Activated naive CD8-positive, alpha-beta T cell (primary cell): ENCODE measurements at regions not wholly inside any gene's neighbourhood (a gene's known extent, or its start where the extent isn't known, plus 50 kb on each side); places are given as distances from the start of the nearest gene placed in this dataset.

Experiments
- H3K27ac Mint-ChIP-seq: one replicate; pipeline ENCODE4 v1.8.0; 2021; ENCODE audit warnings: mixed read lengths
- H3K27me3 Mint-ChIP-seq: one replicate; pipeline ENCODE4 v1.8.0; 2021; ENCODE audit warnings: mixed read lengths
- H3K36me3 Mint-ChIP-seq: one replicate; pipeline ENCODE4 v1.8.0; 2021; ENCODE audit warnings: mixed read lengths
- H3K4me1 Mint-ChIP-seq: one replicate; pipeline ENCODE4 v1.8.0; 2021; ENCODE audit warnings: low read depth, mixed read lengths
- H3K4me3 Mint-ChIP-seq: one replicate; pipeline ENCODE4 v1.8.0; 2021; ENCODE audit warnings: mild to moderate bottlenecking, mixed read lengths
- H3K9me3 Mint-ChIP-seq: one replicate; pipeline ENCODE4 v1.8.0; 2021; ENCODE audit warnings: low read depth, mixed read lengths

DNA sequence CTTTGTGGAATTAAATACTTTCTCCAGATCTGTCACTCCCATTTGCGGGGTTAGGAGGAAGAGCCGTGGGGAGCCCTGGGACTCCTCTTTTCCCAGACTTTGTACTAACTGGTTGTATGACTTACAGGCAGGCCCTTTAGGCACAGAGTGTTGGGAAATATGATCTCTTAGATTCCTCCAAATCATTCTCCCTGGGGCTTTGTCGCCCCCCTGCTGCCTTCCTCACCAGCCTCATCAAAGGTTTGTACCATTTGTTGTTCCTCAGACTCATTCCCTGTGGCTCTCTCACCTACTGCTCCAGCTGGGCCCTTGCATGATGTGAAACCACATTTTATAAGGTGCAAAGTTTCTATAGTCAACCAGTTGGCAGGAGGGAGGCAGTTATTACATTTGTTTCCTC, 56.4 kb downstream of the CRYGS start:
- Mint-ChIP-seq H3K4me1 (no peaks in the 10 kb centered on the region), H3K27ac (no peak overlapping the region)

DNA sequence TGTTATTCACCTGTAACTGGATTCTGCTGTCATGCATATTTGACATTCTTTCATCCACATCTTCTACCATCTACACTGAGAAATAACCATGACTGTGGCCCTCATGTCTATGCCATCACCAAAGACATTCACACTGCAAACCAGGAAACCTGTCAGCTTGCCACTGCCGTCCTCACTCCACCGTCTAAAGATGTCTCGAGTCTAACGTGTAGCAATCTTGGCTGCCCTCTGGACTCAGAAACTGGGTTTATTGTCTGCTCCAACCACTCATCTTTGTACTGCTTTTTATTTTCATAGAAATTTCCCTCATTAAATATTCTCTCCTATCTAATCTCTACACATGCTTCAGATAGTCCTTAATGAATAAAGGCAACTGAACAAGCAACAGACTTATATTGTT, 57.1 kb downstream of the CRYGS start:
- Mint-ChIP-seq H3K36me3 (no peaks in the 10 kb centered on the region), H3K4me3 (no peak overlapping the region), H3K9me3 (no peaks in the 10 kb centered on the region), H3K27ac (no peak overlapping the region), H3K4me1 (no peaks in the 10 kb centered on the region), H3K27me3 (no peaks in the 10 kb centered on the region)

More for the DNA sequence above, 56.4 kb downstream of the CRYGS start:
- Mint-ChIP-seq H3K9me3 (no peaks in the 10 kb centered on the region), H3K36me3 (no peaks in the 10 kb centered on the region), H3K4me3 (no peak overlapping the region), H3K27me3 (no peaks in the 10 kb centered on the region)

DNA sequence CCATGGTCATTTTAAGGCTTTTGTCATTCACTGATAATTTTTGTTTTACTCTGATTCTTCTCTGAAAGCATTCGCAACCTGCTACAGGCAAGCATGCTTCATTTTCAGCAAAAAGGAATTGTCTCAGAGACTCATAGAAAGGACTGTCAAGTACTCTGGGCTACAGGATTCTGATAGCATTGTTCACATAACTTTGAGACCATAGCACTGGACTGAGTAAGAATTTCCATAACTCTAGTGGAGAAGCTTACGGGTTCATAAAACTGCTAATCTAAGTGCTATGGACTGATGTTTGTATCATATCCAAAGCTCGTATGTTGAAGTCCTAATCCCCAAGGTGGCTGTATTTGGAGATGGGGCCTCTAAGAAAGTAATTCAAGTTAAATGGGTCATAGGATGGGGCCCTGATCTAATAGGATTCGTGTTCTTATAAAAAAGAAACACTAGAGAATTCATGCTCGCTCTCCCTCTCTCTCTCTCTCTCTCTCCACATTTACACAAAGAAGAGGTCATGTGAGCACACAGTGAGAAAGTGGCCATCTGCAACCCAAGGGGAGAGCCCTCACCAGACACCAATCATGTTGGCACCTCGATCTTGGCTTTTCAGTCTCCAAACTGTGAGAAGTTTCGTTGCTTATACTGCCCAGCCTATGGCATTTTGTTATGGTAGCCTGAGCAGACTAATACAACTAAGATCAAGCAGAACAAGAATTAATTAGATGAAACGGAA, 60.4 kb downstream of the CRYGS start:
- Mint-ChIP-seq H3K4me3 (no peak overlapping the region), H3K27ac (no peak overlapping the region), H3K27me3 (no peaks in the 10 kb centered on the region), H3K9me3 (no peaks in the 10 kb centered on the region), H3K36me3 (no peaks in the 10 kb centered on the region), H3K4me1 (peaks cover 3% of the 10 kb centered on the region)

GRCh38 chr3:186481526-186481925, 62.7 kb downstream of the CRYGS start:
- Mint-ChIP-seq H3K27ac (no peak overlapping the region), H3K4me3 (no peak overlapping the region), H3K36me3 (no peaks in the 10 kb centered on the region), H3K9me3 (no peaks in the 10 kb centered on the region), H3K4me1 (peaks cover 3% of the 10 kb centered on the region), H3K27me3 (no peaks in the 10 kb centered on the region)

GRCh38 chr3:186477876-186478275, 66.3 kb downstream of the CRYGS start:
- Mint-ChIP-seq H3K4me1 (peaks cover 3% of the 10 kb centered on the region), H3K36me3 (no peaks in the 10 kb centered on the region), H3K9me3 (no peaks in the 10 kb centered on the region), H3K4me3 (no peak overlapping the region), H3K27me3 (no peaks in the 10 kb centered on the region), H3K27ac (no peak overlapping the region)

- Mint-ChIP-seq H3K9me3 (no peaks in the 10 kb centered on the region), H3K4me3 (no peak overlapping the region), H3K4me1 (peaks cover 3% of the 10 kb centered on the region), H3K27ac (no peak overlapping the region), H3K27me3 (no peaks in the 10 kb centered on the region), H3K36me3 (no peaks in the 10 kb centered on the region)
Observed at GRCh38 chr3:186477033-186477432, 67.1 kb downstream of the CRYGS start.

DNA sequence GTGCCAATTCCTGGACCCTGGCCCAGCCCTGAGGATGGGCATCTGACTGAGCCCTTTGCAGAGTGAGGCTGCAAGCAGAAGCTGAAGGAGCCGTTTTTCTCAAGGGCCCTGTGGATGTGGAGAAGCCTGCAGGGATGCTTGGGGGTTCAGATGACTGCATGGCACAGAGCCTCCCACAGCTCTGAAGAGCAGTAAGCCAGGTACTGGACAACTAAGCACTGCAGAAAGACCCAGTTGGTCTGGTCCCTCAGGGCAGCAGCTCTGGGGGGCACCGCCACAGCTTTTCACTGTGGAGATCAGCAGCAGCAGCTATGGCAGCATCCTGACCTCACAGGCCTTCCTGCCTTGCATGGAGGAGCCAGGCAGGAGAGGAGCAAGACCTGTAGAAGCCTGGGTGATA, 67.6 kb downstream of the CRYGS start:
- peaks cover 1% of the 10 kb centered on the region for H3K4me1 Mint-ChIP-seq
- no peaks in the 10 kb centered on the region for H3K36me3 Mint-ChIP-seq
- no peak overlapping the region for H3K4me3 Mint-ChIP-seq
- H3K27ac Mint-ChIP-seq: no peak overlapping the region
- no peaks in the 10 kb centered on the region for H3K9me3 Mint-ChIP-seq
- H3K27me3 Mint-ChIP-seq: no peaks in the 10 kb centered on the region

DNA sequence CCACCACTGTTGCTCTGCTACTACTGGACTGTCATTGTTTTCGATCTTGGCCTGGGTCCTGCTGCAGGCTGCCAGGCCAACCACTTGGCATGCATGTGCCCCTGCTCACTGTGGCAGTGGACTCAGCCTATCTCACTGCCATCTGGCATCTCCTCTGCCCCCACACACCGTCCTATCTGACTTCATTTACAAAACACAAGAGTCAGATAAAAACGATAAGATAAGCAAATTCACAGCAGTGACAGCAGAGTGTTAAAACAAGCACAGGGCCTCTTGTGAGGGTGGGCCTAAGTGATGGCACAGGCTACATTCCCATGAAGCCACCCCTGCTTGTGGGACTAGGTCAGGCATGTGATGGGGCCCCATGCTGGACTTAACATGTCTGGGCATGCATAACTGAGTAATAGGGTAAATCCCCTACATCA, 68.1 kb downstream of the CRYGS start:
- Mint-ChIP-seq H3K36me3 (no peaks in the 10 kb centered on the region), H3K27me3 (no peaks in the 10 kb centered on the region), H3K4me3 (no peak overlapping the region), H3K9me3 (no peaks in the 10 kb centered on the region), H3K4me1 (no peaks in the 10 kb centered on the region), H3K27ac (no peak overlapping the region)

GRCh38 chr3:186473166-186473565, 71.0 kb downstream of the CRYGS start:
- Mint-ChIP-seq H3K4me1 (no peaks in the 10 kb centered on the region), H3K4me3 (no peak overlapping the region), H3K9me3 (no peaks in the 10 kb centered on the region), H3K36me3 (no peaks in the 10 kb centered on the region), H3K27ac (no peak overlapping the region), H3K27me3 (no peaks in the 10 kb centered on the region)

GRCh38 chr3:186472456-186473008, 71.6 kb downstream of the CRYGS start:
- Mint-ChIP-seq H3K27me3 (no peaks in the 10 kb centered on the region), H3K36me3 (no peaks in the 10 kb centered on the region), H3K4me1 (no peaks in the 10 kb centered on the region), H3K27ac (no peak overlapping the region), H3K9me3 (no peaks in the 10 kb centered on the region), H3K4me3 (no peak overlapping the region)

- Mint-ChIP-seq H3K27ac (no peak overlapping the region), H3K4me3 (no peak overlapping the region), H3K9me3 (no peaks in the 10 kb centered on the region), H3K4me1 (no peaks in the 10 kb centered on the region), H3K27me3 (no peaks in the 10 kb centered on the region), H3K36me3 (no peaks in the 10 kb centered on the region)
Observed at GRCh38 chr3:186471771-186472170, 72.4 kb downstream of the CRYGS start.

GRCh38 chr3:186469525-186469924, 74.7 kb downstream of the CRYGS start:
- Mint-ChIP-seq H3K36me3 (no peaks in the 10 kb centered on the region), H3K4me1 (no peaks in the 10 kb centered on the region), H3K27me3 (no peaks in the 10 kb centered on the region), H3K27ac (no peak overlapping the region), H3K9me3 (no peaks in the 10 kb centered on the region), H3K4me3 (no peak overlapping the region)

- no peaks in the 10 kb centered on the region for H3K4me1 Mint-ChIP-seq
- H3K27ac Mint-ChIP-seq: no peak overlapping the region
- H3K4me3 Mint-ChIP-seq: no peak overlapping the region
- H3K27me3 Mint-ChIP-seq: no peaks in the 10 kb centered on the region
- no peaks in the 10 kb centered on the region for H3K36me3 Mint-ChIP-seq
- H3K9me3 Mint-ChIP-seq: no peaks in the 10 kb centered on the region
Observed at GRCh38 chr3:186467969-186468368, 76.2 kb downstream of the CRYGS start.

GRCh38 chr3:186466391-186466974, 77.7 kb downstream of the CRYGS start:
- Mint-ChIP-seq H3K4me3 (no peak overlapping the region), H3K27ac (no peak overlapping the region), H3K27me3 (no peaks in the 10 kb centered on the region), H3K4me1 (no peaks in the 10 kb centered on the region), H3K9me3 (no peaks in the 10 kb centered on the region), H3K36me3 (no peaks in the 10 kb centered on the region)

DNA sequence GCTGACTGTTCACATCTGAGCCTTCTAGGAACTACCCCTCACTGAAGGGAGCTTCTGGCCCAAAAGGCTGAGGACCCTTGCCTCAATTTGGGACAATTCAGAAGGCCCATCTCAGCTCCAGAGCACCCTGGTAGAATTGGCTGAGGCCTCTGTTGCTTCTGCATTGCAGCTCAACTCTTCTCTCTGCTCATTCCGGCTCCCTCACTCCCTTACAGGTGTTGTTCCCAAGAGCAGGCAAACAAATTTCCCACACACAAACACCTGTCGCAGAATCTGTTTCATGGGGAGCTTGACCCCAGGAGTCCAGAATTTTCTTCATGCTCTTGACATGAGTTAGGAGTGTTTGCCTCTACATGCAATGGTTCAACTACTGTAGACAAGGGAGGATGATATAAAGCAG, 78.7 kb downstream of the CRYGS start:
- H3K4me3 Mint-ChIP-seq: no peak overlapping the region
- H3K36me3 Mint-ChIP-seq: no peaks in the 10 kb centered on the region
- no peaks in the 10 kb centered on the region for H3K9me3 Mint-ChIP-seq
- H3K27me3 Mint-ChIP-seq: no peaks in the 10 kb centered on the region
- no peaks in the 10 kb centered on the region for H3K4me1 Mint-ChIP-seq
- no peak overlapping the region for H3K27ac Mint-ChIP-seq
